ENCODE measurements at regions not wholly inside any gene's neighbourhood (a gene's known extent, or its start where the extent isn't known, plus 50 kb on each side); places are given as distances from the start of the nearest gene placed in this dataset.

- no peak for ATAC-seq
- no peak for TF ChIP-seq CTCF (IDR thresholded peaks at IDR 0.05)
- no peaks in the 10 kb centered on the region for H3K36me3 ChIP-seq (ENCODE audit: low read depth)
- DNase-seq = no peak
- H3K9me3 ChIP-seq = no peaks in the 10 kb centered on the region
- H3K4me3 ChIP-seq = no peak overlapping the region
- no peaks in the 10 kb centered on the region for H3K4me1 ChIP-seq (ENCODE audit: low read depth)
- intact Hi-C loops (cut with DNase I, micrococcal nuclease) = no loop called here
These were observed 367.7 kb downstream of the PRELID2 start for GRCh38 chr5:145467446-145467845.

GRCh38 chr5:145466533-145466932, 368.6 kb downstream of the PRELID2 start:
- Histone ChIP-seq H3K9me3 (no peaks in the 10 kb centered on the region), H3K36me3 (ENCODE audit: low read depth) (no peaks in the 10 kb centered on the region), H3K4me1 (ENCODE audit: low read depth) (no peaks in the 10 kb centered on the region), H3K4me3 (no peak overlapping the region)
- intact Hi-C loops (cut with DNase I, micrococcal nuclease) = no loop called here
- no peak for TF ChIP-seq CTCF (IDR thresholded peaks at IDR 0.05)
- ATAC-seq (no peak), DNase-seq (no peak)

- DNase-seq (no peak), ATAC-seq (no peak)
- no peak for TF ChIP-seq CTCF (IDR thresholded peaks at IDR 0.05)
- intact Hi-C loops (cut with DNase I, micrococcal nuclease) = no loop called here
- Histone ChIP-seq H3K36me3 (ENCODE audit: low read depth) (no peaks in the 10 kb centered on the region), H3K4me1 (ENCODE audit: low read depth) (no peaks in the 10 kb centered on the region), H3K4me3 (no peak overlapping the region), H3K9me3 (no peaks in the 10 kb centered on the region)
These were observed 369.5 kb downstream of the PRELID2 start for GRCh38 chr5:145465474-145466263.

DNA sequence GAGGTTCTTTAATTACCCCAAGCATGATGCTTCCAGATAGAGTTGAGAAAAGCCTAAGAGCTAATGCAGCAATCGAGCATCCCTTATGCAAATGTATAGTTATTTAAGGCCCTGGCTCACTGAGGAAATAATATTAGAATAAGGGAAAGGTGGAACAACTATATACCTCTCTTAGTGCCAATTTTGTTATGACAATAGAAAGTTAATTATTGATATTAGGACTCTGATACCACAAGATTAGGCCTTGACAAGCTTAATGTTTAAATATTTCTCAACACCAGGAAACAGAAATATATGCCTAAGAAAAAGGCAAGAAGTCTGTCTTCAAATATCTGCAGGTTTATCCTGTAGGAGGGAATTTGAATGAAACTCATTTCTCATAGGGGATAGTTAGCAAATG, 371.0 kb downstream of the PRELID2 start:
- H3K9me3 ChIP-seq = no peaks in the 10 kb centered on the region
- DNase-seq (no peak), ATAC-seq (no peak)
- intact Hi-C loops (cut with DNase I, micrococcal nuclease) = no loop called here
- no peak for TF ChIP-seq CTCF (IDR thresholded peaks at IDR 0.05)
- H3K36me3 ChIP-seq (ENCODE audit: low read depth) = no peaks in the 10 kb centered on the region
- no peak overlapping the region for H3K4me3 ChIP-seq
- H3K4me1 ChIP-seq (ENCODE audit: low read depth) = no peaks in the 10 kb centered on the region

- intact Hi-C loops (cut with DNase I, micrococcal nuclease) = no loop called here
- Histone ChIP-seq H3K4me3 (no peak overlapping the region), H3K9me3 (no peaks in the 10 kb centered on the region), H3K4me1 (ENCODE audit: low read depth) (no peaks in the 10 kb centered on the region), H3K36me3 (ENCODE audit: low read depth) (no peaks in the 10 kb centered on the region)
- no peak for TF ChIP-seq CTCF (IDR thresholded peaks at IDR 0.05)
- DNase-seq (no peak), ATAC-seq (no peak)
These were observed 371.5 kb downstream of the PRELID2 start for GRCh38 chr5:145463634-145464033.
